PC-3 (cell line): ENCODE measurements at regions not wholly inside any gene's neighbourhood (a gene's known extent, or its start where the extent isn't known, plus 50 kb on each side); places are given as distances from the start of the nearest gene placed in this dataset.

Experiments used
- CTCF ChIP-seq: fragments of 300-600 bp; sonication (generic); conservative IDR thresholded peaks from 2 replicates; pipeline ENCODE4 v1.5.1; 2017; ENCODE audit warnings: antibody characterized with exemption, low read depth, mild to moderate bottlenecking, low read length
- EZH2 ChIP-seq: fragments of 300-600 bp; sonication (generic); IDR thresholded peaks from one replicate; pipeline ENCODE4 v1.6.1; 2017; ENCODE audit warnings: antibody characterized with exemption, mild to moderate bottlenecking, low read length; ENCODE audit not compliant: unreplicated experiment
- EZH2phosphoT487 ChIP-seq: fragments of 300-600 bp; sonication (generic); IDR thresholded peaks from 2 replicates; pipeline ENCODE4 v1.6.1; 2018; ENCODE audit warnings: mild to moderate bottlenecking, antibody characterized with exemption, low read length, borderline replicate concordance

- TF ChIP-seq CTCF (no peak), EZH2 (no peak), EZH2phosphoT487 (no peak)
Observed at GRCh38 chr5:121489972-121490371, 361.7 kb upstream of the FTMT start.
